MG63 (cell line): ENCODE measurements at regions not wholly inside any gene's neighbourhood (a gene's known extent, or its start where the extent isn't known, plus 50 kb on each side); places are given as distances from the start of the nearest gene placed in this dataset.
"Not testable (repeated sequence)": the region's sequence is repeated elsewhere in the genome, so short reads cannot be mapped to it uniquely, and the experiment has no call there.

Source experiments
- DNase-seq: peaks from one replicate; pipeline ENCODE4 v3.0.0-alpha.2; 2020
- H3K27me3 ChIP-seq: fragments of 250-450 bp; sonication (Bioruptor Pico); 2 replicates; pipeline ENCODE4 v1.5.1; 2020; ENCODE audit warnings: mild to moderate bottlenecking, moderate library complexity
- H3K36me3 ChIP-seq: fragments of 250-450 bp; sonication (Bioruptor Pico); 2 replicates; pipeline ENCODE4 v1.5.1; 2020; ENCODE audit warnings: mild to moderate bottlenecking, moderate library complexity
- H3K4me3 ChIP-seq: fragments of 250-450 bp; sonication (Bioruptor Pico); 2 replicates; pipeline ENCODE4 v1.5.1; 2020; ENCODE audit warnings: mild to moderate bottlenecking, moderate library complexity
- H3K9me3 ChIP-seq: fragments of 250-450 bp; sonication (Bioruptor Pico); 2 replicates; pipeline ENCODE4 v1.5.1; 2020; ENCODE audit warnings: mild to moderate bottlenecking, moderate library complexity

GRCh38 chr14:89674240-89674639 is 257.2 kb upstream of the FOXN3 start:
- DNase-seq, result no peak
- H3K36me3 ChIP-seq, result no peaks in the 10 kb centered on the region
- H3K4me3 ChIP-seq, result no peak overlapping the region

GRCh38 chr14:89673512-89674225 is 256.6 kb upstream of the FOXN3 start:
- DNase-seq, result no peak

More at GRCh38 chr14:89674240-89674639, 257.2 kb upstream of the FOXN3 start:
- no peaks in the 10 kb centered on the region for H3K9me3 ChIP-seq
- no peaks in the 10 kb centered on the region for H3K27me3 ChIP-seq

GRCh38 chr14:89672636-89673511 is 255.8 kb upstream of the FOXN3 start:
- no peak for DNase-seq
- H3K36me3 ChIP-seq, result no peaks in the 10 kb centered on the region

More at GRCh38 chr14:89673512-89674225, 256.6 kb upstream of the FOXN3 start:
- H3K9me3 ChIP-seq, result no peaks in the 10 kb centered on the region
- H3K36me3 ChIP-seq, result no peaks in the 10 kb centered on the region
- no peaks in the 10 kb centered on the region for H3K27me3 ChIP-seq
- H3K4me3 ChIP-seq, result no peak overlapping the region

GRCh38 chr14:89669193-89669592 is 252.2 kb upstream of the FOXN3 start:
- no peaks in the 10 kb centered on the region for H3K36me3 ChIP-seq
- H3K27me3 ChIP-seq, result no peaks in the 10 kb centered on the region
- H3K9me3 ChIP-seq, result no peaks in the 10 kb centered on the region
- no peak overlapping the region for H3K4me3 ChIP-seq
- no peak for DNase-seq

More at GRCh38 chr14:89672636-89673511, 255.8 kb upstream of the FOXN3 start:
- Histone ChIP-seq H3K9me3 (no peaks in the 10 kb centered on the region), H3K4me3 (no peak overlapping the region), H3K27me3 (no peaks in the 10 kb centered on the region)

GRCh38 chr14:89667983-89668382 is 250.9 kb upstream of the FOXN3 start:
- H3K36me3 ChIP-seq, result no peaks in the 10 kb centered on the region
- no peaks in the 10 kb centered on the region for H3K9me3 ChIP-seq
- H3K4me3 ChIP-seq, result no peak overlapping the region
- no peaks in the 10 kb centered on the region for H3K27me3 ChIP-seq
- no peak for DNase-seq

- not testable (repeated sequence) for H3K4me3 ChIP-seq, DNase-seq, H3K9me3 ChIP-seq, H3K36me3 ChIP-seq, H3K27me3 ChIP-seq
Measured at GRCh38 chr14:89665300-89666081, 248.5 kb upstream of the FOXN3 start.

- H3K36me3 ChIP-seq, result no peaks in the 10 kb centered on the region
- no peaks in the 10 kb centered on the region for H3K27me3 ChIP-seq
- no peaks in the 10 kb centered on the region for H3K9me3 ChIP-seq
- no peak for DNase-seq
- no peak overlapping the region for H3K4me3 ChIP-seq
Measured at GRCh38 chr14:89661392-89661791, 244.4 kb upstream of the FOXN3 start.

GRCh38 chr14:89660625-89661233 is 243.7 kb upstream of the FOXN3 start:
- not testable (repeated sequence) for H3K4me3 ChIP-seq, DNase-seq, H3K9me3 ChIP-seq, H3K36me3 ChIP-seq, H3K27me3 ChIP-seq

- H3K9me3 ChIP-seq, result no peaks in the 10 kb centered on the region
- H3K4me3 ChIP-seq, result no peak overlapping the region
- H3K27me3 ChIP-seq, result no peaks in the 10 kb centered on the region
- no peak for DNase-seq
- H3K36me3 ChIP-seq, result no peaks in the 10 kb centered on the region
Measured at GRCh38 chr14:89660166-89660565, 243.1 kb upstream of the FOXN3 start.

- Histone ChIP-seq H3K27me3 (no peaks in the 10 kb centered on the region), H3K9me3 (no peaks in the 10 kb centered on the region), H3K4me3 (no peak overlapping the region), H3K36me3 (no peaks in the 10 kb centered on the region)
- DNase-seq, result no peak
Measured at GRCh38 chr14:89658977-89659670, 242.1 kb upstream of the FOXN3 start.

- DNase-seq, result no peak
- H3K4me3 ChIP-seq, result no peak overlapping the region
Measured at GRCh38 chr14:89657014-89657413, 240.0 kb upstream of the FOXN3 start.

GRCh38 chr14:89654998-89655397 is 238.0 kb upstream of the FOXN3 start:
- no peaks in the 10 kb centered on the region for H3K9me3 ChIP-seq
- no peak for DNase-seq
- H3K27me3 ChIP-seq, result no peaks in the 10 kb centered on the region
- H3K4me3 ChIP-seq, result no peak overlapping the region
- H3K36me3 ChIP-seq, result no peaks in the 10 kb centered on the region

More at GRCh38 chr14:89657014-89657413, 240.0 kb upstream of the FOXN3 start:
- H3K36me3 ChIP-seq, result no peaks in the 10 kb centered on the region
- H3K9me3 ChIP-seq, result no peaks in the 10 kb centered on the region
- H3K27me3 ChIP-seq, result no peaks in the 10 kb centered on the region

- H3K4me3 ChIP-seq, result no peak overlapping the region
- no peaks in the 10 kb centered on the region for H3K9me3 ChIP-seq
- DNase-seq, result no peak
- H3K36me3 ChIP-seq, result no peaks in the 10 kb centered on the region
- H3K27me3 ChIP-seq, result no peaks in the 10 kb centered on the region
Measured at GRCh38 chr14:89652352-89652751, 235.3 kb upstream of the FOXN3 start.

- Histone ChIP-seq H3K27me3 (no peaks in the 10 kb centered on the region), H3K9me3 (no peaks in the 10 kb centered on the region), H3K4me3 (no peak overlapping the region), H3K36me3 (no peaks in the 10 kb centered on the region)
- no peak for DNase-seq
Measured at GRCh38 chr14:89651805-89652204, 234.8 kb upstream of the FOXN3 start.

- Histone ChIP-seq H3K36me3 (no peaks in the 10 kb centered on the region), H3K27me3 (no peaks in the 10 kb centered on the region), H3K9me3 (no peaks in the 10 kb centered on the region), H3K4me3 (no peak overlapping the region)
- no peak for DNase-seq
Measured at GRCh38 chr14:89650077-89650978, 233.3 kb upstream of the FOXN3 start.
